K562 (cell line): ENCODE measurements at regions not wholly inside any gene's neighbourhood (a gene's known extent, or its start where the extent isn't known, plus 50 kb on each side); places are given as distances from the start of the nearest gene placed in this dataset.

Experiments used
- ATAC-seq: fragments of 200-7000 bp; cut with Tn5 transposase; 3 replicates; pipeline ENCODE4 v1.9.1; 2020; ENCODE audit warnings: moderate library complexity
- BruUV-seq: library from RNA; stranded (reverse); fragments of 400-500 nt; replicated peaks from 2 replicates; lab custom pipeline; 2021; lab: Mats Ljungman, UMichigan
- CTCF ChIA-PET: fragments of 300-600 bp; formaldehyde crosslinking; extraction: SDS; loops from one replicate; lab custom pipeline; 2021; ENCODE audit warnings: low intra/inter-chr PET ratio; lab: Yijun Ruan, JAX
- POLR2A ChIA-PET: fragments of 300-600, 350-650 bp; sonication (Branson Sonifier 250); formaldehyde crosslinking; extraction: SDS; loops from one replicate; lab custom pipeline; 2021; ENCODE audit warnings: antibody characterized with exemption, inconsistent platforms; lab: Yijun Ruan, JAX
- DNase-seq, 4 experiments: peaks; one replicate each; pipeline versions ENCODE4 v3.0.0 to v3.0.0-alpha.2; 2011 to 2018; ENCODE audit warnings: low spot score in 3 of 4, mixed read lengths in 3 of 4; ENCODE audit errors: extremely low read depth in 1 of 4
- FAIRE-seq: peaks from 2 replicates; lab custom pipeline; 2011; peaks lifted over from hg19 to GRCh38; lab: Jason Lieb, UNC
- H2AFZ ChIP-seq: 2 replicates; pipeline ENCODE4 v1.6.0; 2011; ENCODE audit warnings: low read depth, low read length, control low read depth, inconsistent platforms
- H3K27ac ChIP-seq: fragments of 200-600 bp; 3 replicates; pipeline ENCODE4 v1.8.0; 2011; ENCODE audit warnings: low read depth, mild to moderate bottlenecking, control low read depth, inconsistent platforms, low read length, moderate library complexity, mixed read lengths; ENCODE audit errors: extremely low read depth
- H3K27me3 ChIP-seq, 2 experiments: fragments of 300-600 bp in 1 of 2; 2 replicates in 1 of 2; 3 replicates in 1 of 2; pipeline versions ENCODE4 v1.6.0 to v1.8.0; 2011; ENCODE audit warnings: inconsistent platforms in 2 of 2, low read length in 2 of 2, mild to moderate bottlenecking in 1 of 2, mixed read lengths in 1 of 2, moderate library complexity in 1 of 2; ENCODE audit not compliant: control insufficient read depth in 2 of 2, insufficient read depth in 2 of 2
- H3K36me3 ChIP-seq: fragments of 300-600 bp; 3 replicates; pipeline ENCODE4 v1.8.0; 2011; ENCODE audit warnings: mild to moderate bottlenecking, low read length, inconsistent platforms; ENCODE audit not compliant: control insufficient read depth, insufficient read depth
- H3K4me1 ChIP-seq, 2 experiments: fragments of 200-600 bp in 1 of 2; replicated peaks in 1 of 2; 2 replicates in 1 of 2; 3 replicates in 1 of 2; pipeline versions ENCODE4 v1.5.1 to v1.8.0; 2011; ENCODE audit warnings: inconsistent platforms in 2 of 2, low read length in 2 of 2, mild to moderate bottlenecking in 1 of 2, mixed read lengths in 1 of 2, moderate library complexity in 1 of 2; ENCODE audit not compliant: control insufficient read depth in 2 of 2, insufficient read depth in 2 of 2
- H3K4me2 ChIP-seq: 2 replicates; pipeline ENCODE4 v1.6.1; 2011; ENCODE audit warnings: low read length, control low read depth, inconsistent platforms, mixed read lengths; ENCODE audit not compliant: insufficient read depth
- H3K4me3 ChIP-seq: fragments of 200-600 bp; sonication (generic), shearing (Covaris generic); 2 replicates; pipeline ENCODE4 v1.5.1; 2016; ENCODE audit warnings: control low read depth, inconsistent platforms
- H3K79me2 ChIP-seq: fragments of 200-600 bp; 3 replicates; pipeline ENCODE4 v1.8.0; 2011; ENCODE audit warnings: low read length, inconsistent platforms; ENCODE audit not compliant: control insufficient read depth, insufficient read depth
- H3K9ac ChIP-seq, 2 experiments: 2 replicates each; pipeline versions ENCODE4 v1.6.0 to v1.6.1; 2011; ENCODE audit warnings: low read depth in 2 of 2, low read length in 2 of 2, control low read depth in 1 of 2, inconsistent platforms in 1 of 2, mild to moderate bottlenecking in 1 of 2, mixed read lengths in 1 of 2; ENCODE audit not compliant: insufficient read depth in 1 of 2
- H3K9me1 ChIP-seq: one replicate; pipeline ENCODE4 v1.6.0; 2011; ENCODE audit warnings: inconsistent platforms, mild to moderate bottlenecking, low read length, moderate library complexity; ENCODE audit not compliant: control insufficient read depth, insufficient read depth
- H3K9me3 ChIP-seq: replicated peaks from 2 replicates; pipeline ENCODE4 v1.5.1; 2011; ENCODE audit warnings: low read depth, low read length, inconsistent platforms; ENCODE audit not compliant: control insufficient read depth, insufficient read depth
- H4K20me1 ChIP-seq: replicated peaks from 2 replicates; pipeline ENCODE4 v1.6.1; 2011; ENCODE audit warnings: low read length, inconsistent platforms, mixed read lengths; ENCODE audit not compliant: control insufficient read depth, insufficient read depth
- ASH1L ChIP-seq: fragments of 450-650 bp; IDR thresholded peaks from 2 replicates; pipeline ENCODE4 v1.6.1; 2018; ENCODE audit warnings: borderline replicate concordance, mild to moderate bottlenecking, low read depth; ENCODE audit not compliant: partially characterized antibody
- BRD9 ChIP-seq: fragments of 450-650 bp; IDR thresholded peaks from 2 replicates; pipeline ENCODE4 v1.6.1; 2018; ENCODE audit warnings: low read depth; ENCODE audit not compliant: partially characterized antibody
- CEBPB ChIP-seq: fragments of 450-650 bp; IDR thresholded peaks from 2 replicates; pipeline ENCODE4 v1.6.1; 2016; ENCODE audit warnings: missing genetic modification characterization, missing compliant biosample characterization
- CTCF ChIP-seq, 3 experiments: IDR thresholded peaks in 2 of 3; conservative IDR thresholded peaks in 1 of 3; 2 replicates each; pipeline ENCODE4 v1.5.1; 2011 to 2012; ENCODE audit warnings: low read length in 3 of 3, mild to moderate bottlenecking in 3 of 3, control low read depth in 2 of 3, improper control_type of control experiment in 1 of 3, inconsistent platforms in 1 of 3, low read depth in 1 of 3, mixed read lengths in 1 of 3, moderate library complexity in 1 of 3; ENCODE audit not compliant: insufficient read depth in 2 of 3
- HMG20B ChIP-seq: fragments of 250-450 bp; sonication (Bioruptor Pico); IDR thresholded peaks from 2 replicates; pipeline ENCODE4 v1.5.0; 2021; ENCODE audit warnings: mild to moderate bottlenecking
- IRF2 ChIP-seq: sonication (generic); formaldehyde crosslinking; IDR thresholded peaks from 2 replicates; pipeline ENCODE4 v1.8.1; 2022; ENCODE audit warnings: mild to moderate bottlenecking, missing genetic modification reagents
- MLX ChIP-seq, 2 experiments: fragments of 450-650 bp in 1 of 2; sonication (generic) in 1 of 2; formaldehyde crosslinking; conservative IDR thresholded peaks; 2 replicates each; pipeline versions ENCODE4 v1.4.0 to v1.8.1; 2020 to 2022; ENCODE audit warnings: mild to moderate bottlenecking in 1 of 2, missing genetic modification reagents in 1 of 2
- NUFIP1 ChIP-seq: fragments of 450-650 bp; IDR thresholded peaks from 2 replicates; pipeline ENCODE4 v1.6.1; 2018; ENCODE audit not compliant: partially characterized antibody
- RBFOX2 ChIP-seq: fragments of 200-400 bp; formaldehyde crosslinking; IDR thresholded peaks from 2 replicates; pipeline ENCODE4 v1.6.1; 2017; ENCODE audit warnings: low read depth, mild to moderate bottlenecking, low read length, moderate library complexity
- RBM39 ChIP-seq: fragments of 200-400 bp; formaldehyde crosslinking; optimal IDR thresholded peaks from 2 replicates; pipeline ENCODE3; 2018; ENCODE audit warnings: low read depth, low read length
- RFX1 ChIP-seq: fragments of 450-650 bp; IDR thresholded peaks from 2 replicates; pipeline ENCODE4 v1.6.1; 2016; ENCODE audit warnings: mild to moderate bottlenecking, moderate library complexity
- TSC22D4 ChIP-seq: fragments of 450-650 bp; IDR thresholded peaks from 2 replicates; pipeline ENCODE4 v1.6.1; 2016; ENCODE audit warnings: missing genetic modification characterization, missing biosample characterization, control low read depth
- ZBTB43 ChIP-seq: sonication (generic); formaldehyde crosslinking; IDR thresholded peaks from 2 replicates; pipeline ENCODE4 v1.8.0; 2023; ENCODE audit warnings: mild to moderate bottlenecking, missing genetic modification reagents
- ZFP30 ChIP-seq: fragments of 250-450 bp; sonication (Bioruptor Pico); IDR thresholded peaks from 2 replicates; pipeline ENCODE4 v1.8.0; 2022; ENCODE audit warnings: moderate library complexity, mild to moderate bottlenecking, inconsistent platforms, borderline replicate concordance
- ZNF23 ChIP-seq: fragments of 250-450 bp; sonication (Bioruptor Pico); IDR thresholded peaks from 2 replicates; pipeline ENCODE4 v1.4.0; 2020; ENCODE audit warnings: mild to moderate bottlenecking
- ZNF280B ChIP-seq: fragments of 250-450 bp; sonication (Bioruptor Pico); IDR thresholded peaks from 2 replicates; pipeline ENCODE4 v1.5.1; 2021; ENCODE audit warnings: mild to moderate bottlenecking
- ZSCAN29 ChIP-seq: fragments of 450-650 bp; IDR thresholded peaks from 2 replicates; pipeline ENCODE4 v1.6.1; 2017
- whole genome bisulfite sequencing: fragments of 100-300 bp; shearing (Covaris generic); methylation state at CpG from one replicate; pipeline ENCODE4 v1.1.6; 2016; ENCODE audit warnings: low coverage, mixed read lengths; ENCODE audit not compliant: insufficient coverage; ENCODE audit errors: missing lambda C conversion rate; 5-methylcytosine and 5-hydroxymethylcytosine counted together
- in situ Hi-C: fragments of 300-500 bp; cut with MboI; formaldehyde crosslinking; loops from 4 replicates; pipeline ENCODE4 v1.15.0; 2018; ENCODE audit warnings: inconsistent platforms, mixed read lengths
- intact Hi-C: fragments of 100-400 bp; cut with micrococcal nuclease; formaldehyde crosslinking; loops from 2 replicates; pipeline ENCODE4 v1.14.2; 2022

- Histone ChIP-seq H3K4me3 (no peak overlapping the region), H4K20me1 (no peaks in the 10 kb centered on the region), H3K9me3 (no peaks in the 10 kb centered on the region), H3K79me2 (no peaks in the 10 kb centered on the region), H3K9me1 (no peaks in the 10 kb centered on the region), H3K27ac (peak overlapping the region; percentile 82), H3K4me2 (peak overlapping the region; percentile 64), H3K4me1 (peaks cover 23 to 50% of the 10 kb centered on the region in 2 experiments), H3K27me3 (no peaks in the 10 kb centered on the region), H3K36me3 (no peaks in the 10 kb centered on the region), H3K9ac (peak overlapping the region; percentile 56 to 59; a peak in 3 of 4 replicates), H2AFZ (peak overlapping the region; percentile 90)
- DNase-seq = peak; percentile 88 to 94 (median 92)
- ATAC-seq = peak; percentile 96
- in situ Hi-C loops = no loop called here
- WGBS = 9% methylated on average over 9 of the region's 9 CpGs
- intact Hi-C loops = no loop called here
- CTCF ChIA-PET = no interaction called here
- POLR2A ChIA-PET = interaction anchor here (0.6 to 1.4 kb wide), 2 partner anchors 15 to 1644 kb away, joined by 3 to 5 read pairs; no protein-coding TSS in a partner anchor
- peak; percentile 90 for FAIRE-seq
- no TSS peak for BruUV-seq
- TF ChIP-seq ZSCAN29 (no peak), BRD9 (no peak), IRF2 (no peak), HMG20B (CRISPR knock-in tag) (no peak), TSC22D4 (no peak), ZNF23 (CRISPR knock-in tag) (no peak), CEBPB (tag) (no peak), ZFP30 (CRISPR knock-in tag) (no peak), ZNF280B (CRISPR knock-in tag) (no peak), ZBTB43 (CRISPR knock-in tag) (no peak), NUFIP1 (no peak), CTCF (IDR thresholded peaks at IDR 0.05 in 2 of 3, conservative IDR thresholded peaks at IDR 0.05 in 1 of 3; ENCODE audit: insufficient read depth in 2 of 3, low read depth in 1 of 3, low read length in 3 of 3) (peak; percentile 29 to 40 (median 38); a peak in 4 of 6 replicates), RBFOX2 (peak; percentile 52), ASH1L (no peak), RFX1 (no peak), RBM39 (no peak), MLX (CRISPR knock-in tag; conservative IDR thresholded peaks at IDR 0.05) (no peak)
Observed at GRCh38 chr4:15149839-15150592, 147.7 kb downstream of the CPEB2 start.
